NCI-H1694 treated with DMSO at 0.1 percent for 48 hours (cell line): ENCODE measurements at regions not wholly inside any gene's neighbourhood (a gene's known extent, or its start where the extent isn't known, plus 50 kb on each side); places are given as distances from the start of the nearest gene placed in this dataset.
"Not testable (repeated sequence)": the region's sequence is repeated elsewhere in the genome, so short reads cannot be mapped to it uniquely, and the experiment has no call there.

Source experiments
- DNase-seq: peaks from one replicate; lab custom pipeline; 2025; lab: John Stamatoyannopoulos, UW

GRCh38 chr7:10779465-10780399, 193.9 kb upstream of the PHF14 start:
- no peak for DNase-seq

DNA sequence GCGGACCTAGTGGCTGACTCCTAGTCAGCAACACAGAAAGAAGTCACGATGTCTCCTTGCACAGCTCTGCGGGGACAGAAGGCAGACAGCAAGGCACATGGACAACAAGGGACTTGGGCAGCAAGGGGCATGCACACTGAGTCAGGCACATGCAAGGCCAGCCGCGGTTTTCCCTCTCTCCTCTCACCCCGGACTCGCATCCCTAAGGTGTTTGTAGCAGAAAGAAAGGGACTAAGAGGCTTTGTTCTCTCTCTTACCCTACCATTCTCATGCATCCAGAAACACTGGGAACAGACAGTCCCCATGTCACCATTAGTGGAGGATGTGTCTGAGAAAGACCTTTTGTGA, 193.3 kb upstream of the PHF14 start:
- no peak for DNase-seq

DNA sequence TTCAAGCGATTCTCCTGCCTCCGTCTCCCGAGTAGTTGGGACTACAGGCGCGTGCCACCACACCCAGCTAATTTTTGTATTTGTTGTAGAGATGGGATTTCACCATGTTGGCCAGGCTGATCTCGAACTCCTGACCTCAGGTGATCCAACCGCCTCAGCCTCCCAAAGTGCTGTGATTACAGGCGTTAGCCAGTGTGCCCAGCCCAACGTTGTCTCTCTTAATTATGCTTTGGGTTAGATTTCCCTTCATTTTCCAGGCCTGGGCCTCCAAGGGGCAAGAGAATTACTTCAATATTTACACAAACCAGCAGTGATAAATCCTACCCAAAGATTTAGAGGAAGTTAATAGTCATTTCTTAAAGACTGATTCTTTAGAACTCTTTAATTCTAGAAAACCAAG, 186.7 kb upstream of the PHF14 start:
- not testable (repeated sequence) for DNase-seq

DNA sequence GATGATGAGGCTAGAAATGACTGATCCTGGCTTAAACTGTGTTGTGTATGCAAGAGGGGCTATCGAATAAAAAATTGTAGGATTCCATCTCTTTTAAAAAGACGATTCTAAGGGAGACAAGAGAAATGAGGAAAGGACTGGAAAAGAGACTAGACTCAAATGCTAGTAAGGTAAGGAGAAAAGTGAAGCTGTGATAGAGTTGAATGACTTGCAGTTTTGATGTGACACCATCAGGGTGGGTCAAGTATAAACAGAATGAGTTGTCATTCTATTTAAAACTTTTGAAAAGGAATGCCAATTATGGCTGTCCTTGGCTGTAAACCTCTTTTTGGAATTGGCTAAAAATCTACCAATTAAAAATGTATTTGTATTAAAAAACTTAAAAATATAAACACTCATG, 184.5 kb upstream of the PHF14 start:
- no peak for DNase-seq

- no peak for DNase-seq
These were observed 182.8 kb upstream of the PHF14 start for GRCh38 chr7:10790910-10791309.

- DNase-seq: no peak
These were observed 179.5 kb upstream of the PHF14 start for GRCh38 chr7:10793995-10794775.

DNA sequence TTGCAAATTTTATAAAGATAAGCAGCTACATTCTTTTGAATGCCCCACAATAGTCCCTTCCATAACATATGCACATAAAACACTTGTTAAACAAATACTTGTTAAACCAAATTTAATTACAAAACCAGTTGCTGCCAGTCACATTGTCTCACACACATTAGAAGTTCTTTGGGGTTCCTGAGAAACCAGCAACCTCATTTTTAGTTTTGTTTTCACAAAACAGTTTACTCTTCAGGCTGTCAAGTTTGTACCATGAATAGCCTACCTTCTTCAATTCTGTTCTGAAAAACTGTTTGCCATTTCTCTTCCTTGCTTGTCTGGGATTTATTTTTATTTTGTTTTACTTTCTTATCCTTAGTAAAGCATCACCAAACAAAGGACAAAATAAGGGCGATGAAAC, 176.5 kb upstream of the PHF14 start:
- no peak for DNase-seq

GRCh38 chr7:10798044-10798443, 175.6 kb upstream of the PHF14 start:
- DNase-seq: no peak

DNA sequence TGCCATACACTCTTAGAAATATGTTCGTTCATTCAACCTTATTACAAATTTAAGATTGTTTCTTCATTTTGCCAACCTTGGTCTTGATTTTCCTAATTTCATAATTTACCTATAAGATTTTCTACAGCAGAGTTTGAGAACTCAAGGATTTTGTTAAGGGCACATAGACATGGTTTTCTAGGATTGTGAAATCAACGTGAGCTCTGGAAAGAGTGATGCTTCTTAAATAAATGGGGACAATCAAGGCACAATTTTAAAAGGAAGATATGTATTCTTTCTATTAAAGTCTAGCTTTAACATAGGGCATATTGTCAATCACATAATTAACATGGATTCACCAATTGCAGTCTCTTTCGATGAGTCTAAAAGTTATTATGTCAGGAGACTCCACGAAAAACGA, 174.2 kb upstream of the PHF14 start:
- DNase-seq: no peak

DNA sequence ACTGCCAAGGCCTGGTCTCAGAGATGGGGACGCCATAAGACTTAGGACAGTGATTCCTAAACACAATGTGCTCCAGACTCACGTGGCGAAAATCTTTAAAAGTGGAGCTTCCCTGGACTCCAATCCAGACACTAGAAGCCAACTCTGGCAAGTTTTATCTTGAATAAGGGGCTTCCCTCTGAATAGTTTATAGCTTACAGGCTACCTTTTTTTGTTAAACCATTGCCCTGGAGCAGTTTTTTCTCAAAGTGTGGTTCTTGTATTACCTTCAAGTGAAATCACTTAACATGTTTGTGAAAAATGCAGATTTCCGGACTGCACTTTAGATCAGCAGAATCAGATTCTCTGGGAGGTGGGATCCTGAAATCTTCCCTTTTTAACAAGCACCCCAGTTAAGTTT, 171.7 kb upstream of the PHF14 start:
- no peak for DNase-seq

- no peak for DNase-seq
These were observed 171.1 kb upstream of the PHF14 start for GRCh38 chr7:10802526-10802925.

DNA sequence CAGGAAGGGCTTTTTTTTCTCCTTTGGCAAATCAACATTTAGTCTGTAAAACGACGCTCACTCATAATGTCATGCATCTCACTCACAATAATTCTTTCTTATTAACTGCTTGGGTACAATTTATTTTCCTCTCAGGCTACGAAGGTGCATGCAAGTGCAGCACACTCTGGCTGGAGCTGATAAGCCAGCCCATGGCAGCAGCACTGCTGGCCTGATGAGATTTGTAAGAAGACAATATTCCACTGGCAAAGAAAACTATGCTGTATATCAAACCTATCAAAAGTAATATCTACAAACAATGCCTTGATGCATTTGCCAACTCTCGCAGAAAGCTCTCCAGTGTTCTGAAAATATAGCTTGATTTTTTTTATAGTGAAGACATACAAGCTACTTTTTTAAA, 170.0 kb upstream of the PHF14 start:
- no peak for DNase-seq

DNA sequence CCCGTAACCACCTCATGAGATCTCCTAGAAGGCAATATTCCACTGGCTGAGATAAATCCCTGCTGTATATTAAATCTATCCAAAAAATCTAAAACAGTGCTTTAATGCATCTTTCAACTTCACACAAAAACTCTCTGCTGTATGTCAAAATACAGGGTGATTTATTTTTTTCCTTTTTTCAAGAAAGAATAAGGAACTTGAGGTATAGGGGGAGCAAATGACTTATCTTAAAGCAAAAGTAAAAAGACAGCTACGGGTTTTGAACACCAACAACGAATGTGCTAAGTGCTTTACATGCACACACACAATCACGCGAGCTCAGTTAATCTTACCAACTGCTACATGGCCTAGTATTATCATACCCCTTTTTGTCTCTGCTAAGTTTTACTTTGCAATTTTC, 168.9 kb upstream of the PHF14 start:
- DNase-seq: no peak

GRCh38 chr7:10815546-10815945, 158.1 kb upstream of the PHF14 start:
- DNase-seq: no peak

DNA sequence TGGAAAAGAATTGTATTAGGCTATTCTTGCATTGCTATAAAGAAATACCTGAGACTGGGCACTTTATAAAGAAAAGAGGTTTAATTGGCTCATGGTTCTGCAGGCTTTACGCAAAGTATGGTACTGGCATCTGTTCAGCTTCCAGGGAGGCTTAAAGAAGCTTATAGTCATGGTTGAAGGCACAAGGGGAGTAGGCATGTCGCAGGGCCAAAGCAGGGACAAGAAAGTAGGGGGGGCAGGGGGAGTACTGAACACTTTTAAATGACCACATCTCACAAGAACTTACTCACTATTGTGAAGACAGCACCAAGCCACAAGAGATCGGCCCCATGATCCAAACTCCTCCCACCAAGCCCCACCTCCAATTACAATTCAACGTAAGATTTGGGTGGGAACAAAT, 152.5 kb upstream of the PHF14 start:
- no peak for DNase-seq

- DNase-seq: no peak
These were observed 149.5 kb upstream of the PHF14 start for GRCh38 chr7:10824154-10824553.

DNA sequence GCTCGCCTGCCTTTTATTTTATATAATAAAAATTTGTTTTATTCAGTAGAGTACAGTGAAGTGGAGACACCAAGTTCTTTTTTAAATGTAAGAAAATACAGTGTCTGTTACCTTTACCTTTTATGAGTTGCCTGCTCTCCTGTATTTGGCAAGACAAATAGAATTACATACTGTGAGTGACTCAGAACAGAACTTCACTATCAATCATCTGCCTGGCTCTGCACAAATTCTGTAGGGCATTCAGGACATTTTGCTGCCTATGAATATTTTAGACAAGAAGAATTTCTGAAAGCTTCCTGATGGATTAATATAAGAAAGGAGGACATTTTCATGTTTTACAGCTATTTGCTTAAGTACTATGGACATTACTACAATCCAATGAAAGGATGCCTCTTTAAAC, 135.4 kb upstream of the PHF14 start:
- no peak for DNase-seq

GRCh38 chr7:10845225-10845624, 128.4 kb upstream of the PHF14 start:
- no peak for DNase-seq

DNA sequence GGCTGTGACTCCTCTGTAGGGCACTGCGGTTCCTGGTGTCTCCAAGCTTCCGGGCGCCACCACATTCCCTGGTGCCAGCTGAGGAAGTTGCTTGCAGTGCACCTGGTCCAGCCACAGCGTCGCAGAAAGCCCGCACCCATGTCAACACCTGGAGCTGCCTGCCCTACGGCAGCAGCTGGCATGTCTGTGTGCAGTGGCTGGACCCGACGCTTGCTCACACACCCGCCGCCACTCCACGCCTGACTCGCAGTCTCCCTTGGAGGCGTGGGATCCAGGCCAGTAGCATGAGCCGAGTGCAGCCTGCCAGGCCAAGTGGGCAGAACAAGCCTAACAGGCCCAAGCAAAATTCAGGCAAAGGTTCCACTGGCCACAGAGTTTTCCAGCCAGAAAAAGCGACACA, 118.1 kb upstream of the PHF14 start:
- no peak for DNase-seq

GRCh38 chr7:10860516-10860915, 113.2 kb upstream of the PHF14 start:
- DNase-seq: no peak

DNA sequence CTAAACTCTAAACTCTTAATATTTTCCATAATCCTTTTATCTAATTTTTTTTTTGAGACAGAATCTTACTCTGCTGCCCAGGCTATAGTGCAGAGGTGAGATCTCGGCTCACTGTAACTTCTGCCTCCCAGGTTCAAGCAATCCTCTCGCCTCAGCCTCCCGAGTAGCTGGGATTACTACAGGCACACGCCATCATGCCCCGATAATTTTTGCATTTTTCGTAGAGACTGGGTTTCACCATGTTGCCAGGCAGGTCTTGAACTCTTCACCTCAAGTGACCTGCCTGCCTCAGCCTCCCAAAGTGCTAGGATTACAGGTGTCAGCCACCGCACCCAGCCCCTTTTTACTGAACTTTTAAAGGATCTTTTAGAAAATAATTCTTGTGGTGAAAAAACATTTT, 110.2 kb upstream of the PHF14 start:
- DNase-seq: no peak

- DNase-seq: no peak
These were observed 99.0 kb upstream of the PHF14 start for GRCh38 chr7:10874666-10875065.

- no peak for DNase-seq
These were observed 98.6 kb upstream of the PHF14 start for GRCh38 chr7:10875080-10875479.
